Natural killer cell treated with Interleukin-12 subunit alpha and Interleukin-12 subunit beta and Interleukin-15 and Interleukin-18, amount 100 ng/mL, for 72 hours (primary cell): ENCODE measurements at regions not wholly inside any gene's neighbourhood (a gene's known extent, or its start where the extent isn't known, plus 50 kb on each side); places are given as distances from the start of the nearest gene placed in this dataset.

Experiments used
- ATAC-seq, 2 donors: fragments of 150-1000 bp; cut with Tn5 transposase in 1 of 2; sonication (Bioruptor Pico), chemical (Tn5 transposase) in 1 of 2; 2 replicates each; pipeline ENCODE4 v1.10.0; 2021
- DNase-seq: peaks from one replicate; pipeline ENCODE4 v3.0.0; 2022; ENCODE audit warnings: low spot score
- H3K27ac Mint-ChIP-seq, 2 donors: 1 replicate in 1 of 2; 2 replicates in 1 of 2; pipeline ENCODE4 v1.8.0; 2022; ENCODE audit warnings: mixed read lengths in 2 of 2, mild to moderate bottlenecking in 1 of 2, moderate library complexity in 1 of 2
- H3K27me3 Mint-ChIP-seq, 2 donors: 1 replicate in 1 of 2; 2 replicates in 1 of 2; pipeline ENCODE4 v1.8.0; 2022; ENCODE audit warnings: mixed read lengths in 2 of 2
- H3K36me3 Mint-ChIP-seq: one replicate; pipeline ENCODE4 v1.8.0; 2022; ENCODE audit warnings: mixed read lengths
- H3K4me1 Mint-ChIP-seq, 2 donors: 1 replicate in 1 of 2; 2 replicates in 1 of 2; pipeline ENCODE4 v1.8.0; 2022; ENCODE audit warnings: low read depth in 2 of 2, mixed read lengths in 2 of 2, mild to moderate bottlenecking in 1 of 2
- H3K4me3 Mint-ChIP-seq: one replicate; pipeline ENCODE4 v1.8.0; 2022; ENCODE audit warnings: mixed read lengths
- H3K9me3 Mint-ChIP-seq: 2 replicates; pipeline ENCODE4 v1.8.0; 2022; ENCODE audit warnings: mixed read lengths

DNA sequence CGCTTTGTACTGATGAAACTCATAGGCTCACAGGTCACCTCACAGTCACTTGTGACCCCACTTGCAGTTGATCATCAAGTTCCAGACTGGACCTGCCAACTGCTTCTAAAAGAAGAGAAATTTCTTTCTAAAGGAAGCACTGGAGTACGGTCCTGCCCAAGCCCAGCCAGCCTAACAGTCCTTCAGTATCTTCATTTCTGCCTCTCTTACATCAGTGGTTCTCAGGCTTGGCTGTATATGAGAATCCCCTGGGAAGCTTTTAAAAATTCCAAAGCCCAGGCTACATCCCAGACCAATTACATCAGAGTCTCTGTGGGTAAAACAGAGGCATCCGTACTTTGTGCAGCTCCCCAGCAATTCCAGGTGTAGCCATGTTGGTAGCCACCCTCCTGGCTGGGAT is 282.1 kb downstream of the NFIB start:
- no peaks in the 10 kb centered on the region for H3K4me1 Mint-ChIP-seq

DNA sequence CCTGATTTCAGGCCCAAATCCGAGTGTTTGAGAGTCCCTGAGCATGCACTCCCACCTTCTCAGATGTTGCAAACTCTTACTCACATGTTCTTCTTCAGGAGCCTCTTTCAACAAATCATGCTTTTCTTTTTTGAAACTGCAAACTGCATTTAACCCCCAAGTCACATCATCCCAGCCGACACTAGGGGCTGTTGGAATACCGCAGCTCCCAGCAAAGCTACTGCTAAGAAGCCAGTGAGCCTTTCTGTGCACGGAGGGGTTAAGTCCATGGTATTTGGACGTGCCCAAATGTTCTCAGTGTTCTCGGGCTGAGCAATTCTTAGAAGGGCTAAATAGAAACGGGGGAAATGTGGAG is 282.9 kb downstream of the NFIB start:
- ATAC-seq, result no peak
- Mint-ChIP-seq H3K27ac (no peak overlapping the region), H3K36me3 (no peaks in the 10 kb centered on the region), H3K9me3 (peaks cover 11% of the 10 kb centered on the region), H3K4me1 (no peaks in the 10 kb centered on the region), H3K4me3 (no peak overlapping the region), H3K27me3 (no peaks in the 10 kb centered on the region)
- DNase-seq, result no peak

More for the DNA sequence above, 282.1 kb downstream of the NFIB start:
- no peak for ATAC-seq
- H3K27ac Mint-ChIP-seq, result no peak overlapping the region
- no peak overlapping the region for H3K4me3 Mint-ChIP-seq
- peaks cover 7% of the 10 kb centered on the region for H3K9me3 Mint-ChIP-seq
- DNase-seq, result no peak
- no peaks in the 10 kb centered on the region for H3K36me3 Mint-ChIP-seq
- H3K27me3 Mint-ChIP-seq, result no peaks in the 10 kb centered on the region

DNA sequence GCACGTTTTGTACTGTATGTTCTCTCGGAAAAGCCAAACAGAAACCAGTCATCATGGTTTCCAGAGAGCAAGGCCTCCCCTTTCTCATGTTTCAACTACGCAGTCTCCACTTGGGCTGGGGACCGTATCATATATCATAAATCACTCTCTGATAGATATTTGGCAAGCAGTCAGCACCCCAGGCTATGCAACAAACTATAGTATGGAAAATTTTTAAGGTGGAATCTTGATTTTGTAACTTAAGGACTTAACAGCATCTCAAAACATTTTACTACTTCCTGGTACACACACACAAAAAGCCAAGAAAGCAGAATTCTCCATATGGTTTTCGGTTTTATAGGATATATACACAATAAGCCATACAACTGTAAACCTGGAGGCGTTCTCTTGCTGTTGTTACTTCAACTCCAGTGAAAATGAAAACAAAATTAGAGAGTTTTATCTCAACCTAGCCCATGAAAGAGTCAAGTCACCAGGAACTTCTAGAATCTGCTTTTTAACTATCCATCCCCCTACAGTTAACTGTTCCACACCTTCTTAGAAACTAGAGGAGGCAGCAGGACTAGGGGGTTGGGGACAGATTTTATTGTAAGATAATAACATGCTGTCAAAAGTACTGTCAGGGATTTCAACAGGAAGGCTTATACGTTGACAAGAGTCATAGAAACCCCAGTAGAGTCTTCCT is 283.4 kb downstream of the NFIB start:
- Mint-ChIP-seq H3K9me3 (peaks cover 13% of the 10 kb centered on the region), H3K4me3 (no peak overlapping the region), H3K27ac (no peak overlapping the region), H3K4me1 (no peaks in the 10 kb centered on the region), H3K36me3 (no peaks in the 10 kb centered on the region), H3K27me3 (no peaks in the 10 kb centered on the region)
- ATAC-seq (no peak), DNase-seq (no peak)

DNA sequence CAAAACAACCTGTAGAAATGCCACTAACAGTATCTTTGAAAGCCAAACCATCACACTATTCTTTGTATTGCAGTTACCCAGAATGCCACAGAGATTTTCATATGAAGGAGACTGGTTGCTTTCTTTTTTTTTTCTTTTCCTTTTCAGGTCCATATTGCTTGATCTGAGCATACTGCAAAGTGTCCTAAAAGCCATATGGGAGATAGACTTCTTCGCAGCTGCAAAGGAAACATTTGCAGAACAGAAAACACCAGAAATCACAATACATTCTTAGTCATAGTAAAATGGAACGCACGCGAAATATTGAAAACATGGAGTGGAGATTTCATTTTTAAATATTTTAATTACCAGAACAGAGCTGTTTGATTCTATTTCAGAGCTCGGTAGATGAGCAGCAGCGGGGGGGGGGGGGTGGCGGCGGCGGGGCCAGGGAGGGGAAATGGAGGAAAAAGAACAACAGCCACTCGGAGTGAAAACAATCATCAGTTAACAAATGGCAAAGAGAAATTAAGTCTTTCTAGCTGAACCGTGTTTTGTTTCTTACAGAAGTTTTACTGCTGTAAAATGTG is 284.1 kb downstream of the NFIB start:
- Mint-ChIP-seq H3K36me3 (no peaks in the 10 kb centered on the region), H3K27ac (no peak overlapping the region), H3K27me3 (no peaks in the 10 kb centered on the region), H3K4me1 (no peaks in the 10 kb centered on the region), H3K9me3 (peaks cover 14% of the 10 kb centered on the region), H3K4me3 (no peak overlapping the region)
- ATAC-seq (no peak), DNase-seq (no peak)

DNA sequence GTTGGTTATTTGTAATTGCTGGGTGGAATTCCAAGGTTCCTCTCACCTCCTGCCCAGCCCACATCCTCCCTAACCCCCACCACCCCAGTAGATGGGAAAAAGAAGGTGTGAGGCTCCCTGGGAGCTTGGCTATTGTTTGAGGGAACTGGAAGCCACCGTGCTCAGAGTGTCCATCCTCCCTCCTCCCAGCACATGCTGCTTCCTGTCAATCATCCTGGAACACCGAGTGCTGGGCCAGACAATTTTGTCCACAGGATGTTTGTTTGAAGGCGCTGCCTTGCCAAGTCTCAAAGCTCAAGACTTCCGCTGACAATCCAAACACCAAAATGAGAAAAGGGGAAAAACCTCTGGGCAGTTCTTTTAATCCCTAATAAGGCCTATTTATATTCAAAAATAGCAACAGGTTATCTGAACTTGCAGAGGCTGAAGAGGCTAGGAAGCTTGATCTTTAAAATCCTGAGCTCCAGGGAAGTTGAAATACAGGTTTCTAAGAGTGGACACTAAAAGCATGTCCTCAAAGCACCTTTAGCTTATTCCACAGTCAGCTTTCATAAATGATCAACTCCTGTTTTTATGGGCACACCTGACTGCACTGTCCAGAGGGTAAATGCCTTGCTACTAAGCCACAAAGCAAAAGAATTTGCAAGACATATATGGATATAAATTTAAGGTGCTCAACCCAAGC is 286.7 kb downstream of the NFIB start:
- ATAC-seq (no peak), DNase-seq (no peak)
- Mint-ChIP-seq H3K27ac (no peak overlapping the region), H3K27me3 (no peaks in the 10 kb centered on the region), H3K9me3 (peaks cover 19% of the 10 kb centered on the region), H3K4me1 (no peaks in the 10 kb centered on the region), H3K36me3 (peaks cover 5% of the 10 kb centered on the region), H3K4me3 (no peak overlapping the region)

DNA sequence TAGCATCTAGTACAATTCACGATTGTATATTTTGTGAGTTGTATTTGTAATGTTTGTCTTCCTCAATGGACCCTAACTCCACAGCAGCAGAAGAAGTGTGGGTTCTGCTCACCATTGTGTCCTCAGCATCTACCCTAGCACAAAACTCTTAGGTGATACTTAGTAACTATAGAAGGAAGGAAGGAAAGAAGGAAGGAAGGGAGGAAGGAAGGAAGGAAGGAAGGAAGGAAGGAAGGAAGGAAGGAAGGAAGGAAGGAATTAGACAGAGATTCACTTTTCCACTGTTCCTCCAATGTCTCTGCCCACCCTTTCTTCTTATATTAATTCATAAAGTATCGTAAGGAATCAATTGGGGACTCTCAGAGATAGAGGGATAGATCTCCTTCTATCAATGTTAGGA is 288.2 kb downstream of the NFIB start:
- DNase-seq (no peak), ATAC-seq (no peak)
- Mint-ChIP-seq H3K27ac (no peak overlapping the region), H3K9me3 (peaks cover 17% of the 10 kb centered on the region), H3K4me3 (no peak overlapping the region), H3K4me1 (no peaks in the 10 kb centered on the region), H3K36me3 (peaks cover 5% of the 10 kb centered on the region), H3K27me3 (no peaks in the 10 kb centered on the region)

DNA sequence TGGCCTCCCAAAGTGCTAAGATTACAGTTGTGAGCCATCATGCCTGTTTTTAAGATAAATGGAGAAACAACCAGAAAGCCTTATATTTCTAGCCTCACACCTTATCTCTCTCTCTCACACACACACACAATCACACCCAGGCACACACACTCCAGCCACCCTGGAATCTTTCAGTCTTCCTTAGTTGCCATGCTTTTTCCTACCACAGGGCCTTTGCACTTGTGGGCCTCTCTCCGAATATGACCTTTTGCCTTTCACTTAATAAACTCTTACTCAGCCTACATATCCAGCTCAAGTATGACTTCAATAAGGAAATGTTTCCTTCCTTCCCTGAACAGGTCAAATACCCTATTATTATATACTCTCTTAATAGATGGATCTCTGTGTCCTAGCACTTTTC is 290.7 kb downstream of the NFIB start:
- peaks cover 5% of the 10 kb centered on the region for H3K36me3 Mint-ChIP-seq
- DNase-seq (no peak), ATAC-seq (no peak)
- H3K4me1 Mint-ChIP-seq, result no peaks in the 10 kb centered on the region
- no peak overlapping the region for H3K4me3 Mint-ChIP-seq
- no peak overlapping the region for H3K27ac Mint-ChIP-seq
- no peaks in the 10 kb centered on the region for H3K27me3 Mint-ChIP-seq
- H3K9me3 Mint-ChIP-seq, result peaks cover 22% of the 10 kb centered on the region

DNA sequence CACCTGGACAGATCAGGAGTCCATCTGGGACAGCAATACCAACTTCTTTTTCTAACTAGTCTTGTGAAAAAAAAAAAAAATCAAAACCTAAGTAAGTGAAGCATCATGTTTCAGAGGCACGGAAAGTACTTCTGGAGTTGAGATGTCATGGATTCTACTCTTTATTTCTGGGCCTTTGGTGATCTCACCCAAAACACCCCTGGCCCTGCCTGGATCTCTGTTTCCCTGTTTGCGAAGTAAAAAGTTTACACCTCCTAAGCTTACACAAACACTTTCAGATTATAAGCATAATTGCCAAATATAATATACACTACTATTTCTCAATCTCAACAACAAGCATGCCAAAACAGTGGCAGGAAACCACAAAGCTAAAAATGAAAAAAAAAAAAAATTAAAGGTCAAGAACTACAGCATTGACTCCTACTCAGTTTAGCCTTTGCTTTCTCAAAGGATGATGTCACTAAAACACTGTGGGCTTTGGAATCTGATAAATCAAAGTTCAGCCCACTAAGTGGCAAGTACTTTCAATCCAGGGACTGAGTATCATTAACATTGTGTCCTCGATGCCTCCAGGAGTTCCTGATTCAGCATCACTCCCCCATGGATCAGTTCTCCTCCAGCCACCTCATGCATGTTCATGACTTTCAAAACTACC is 291.9 kb downstream of the NFIB start:
- no peak for DNase-seq
- Mint-ChIP-seq H3K27me3 (no peaks in the 10 kb centered on the region), H3K27ac (no peak overlapping the region), H3K4me1 (no peaks in the 10 kb centered on the region), H3K36me3 (peaks cover 5% of the 10 kb centered on the region), H3K4me3 (no peak overlapping the region), H3K9me3 (peaks cover 22% of the 10 kb centered on the region)
- ATAC-seq, result no peak

DNA sequence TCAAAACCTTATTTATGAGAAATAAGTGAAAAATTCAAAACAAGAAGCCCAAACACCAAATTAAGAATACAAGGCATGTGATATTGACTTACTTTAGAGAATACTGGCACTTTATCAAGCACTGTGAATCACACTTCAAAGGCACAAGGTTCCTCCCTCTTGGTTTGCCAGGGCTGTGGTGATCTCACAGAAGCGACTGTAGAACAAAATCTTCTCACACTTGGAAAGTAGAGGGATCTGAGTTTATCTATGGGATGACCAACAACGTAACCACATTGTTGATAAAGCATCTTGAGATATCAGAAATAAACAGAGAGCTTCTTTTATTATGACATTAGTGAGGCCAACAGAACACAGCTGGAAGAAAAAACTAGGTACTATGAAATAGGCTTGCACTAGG is 295.9 kb downstream of the NFIB start:
- Mint-ChIP-seq H3K27ac (no peak overlapping the region), H3K36me3 (no peaks in the 10 kb centered on the region), H3K4me1 (no peaks in the 10 kb centered on the region), H3K9me3 (peaks cover 22% of the 10 kb centered on the region), H3K27me3 (no peaks in the 10 kb centered on the region), H3K4me3 (no peak overlapping the region)
- DNase-seq (no peak), ATAC-seq (no peak)

DNA sequence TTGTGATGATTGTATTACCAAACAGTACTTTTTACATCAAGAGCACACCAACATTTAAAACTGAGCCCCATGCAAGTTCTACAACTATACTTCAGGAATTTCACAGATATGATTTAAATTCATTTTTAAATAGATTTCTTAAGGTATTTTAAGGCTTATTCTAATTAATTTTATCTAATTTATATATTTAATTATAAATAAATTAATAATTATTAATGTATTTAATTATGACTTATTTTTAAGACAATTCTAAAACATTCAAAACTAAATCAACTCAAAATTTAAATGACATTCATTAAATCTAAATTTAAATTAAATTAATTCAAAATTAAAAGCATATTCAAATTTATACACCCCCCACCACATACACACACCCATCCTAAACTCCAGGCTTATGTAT is 299.2 kb downstream of the NFIB start:
- Mint-ChIP-seq H3K27me3 (no peaks in the 10 kb centered on the region), H3K27ac (no peak overlapping the region), H3K9me3 (peaks cover 21% of the 10 kb centered on the region), H3K36me3 (no peaks in the 10 kb centered on the region), H3K4me3 (no peak overlapping the region), H3K4me1 (no peaks in the 10 kb centered on the region)
- DNase-seq (no peak), ATAC-seq (no peak)

DNA sequence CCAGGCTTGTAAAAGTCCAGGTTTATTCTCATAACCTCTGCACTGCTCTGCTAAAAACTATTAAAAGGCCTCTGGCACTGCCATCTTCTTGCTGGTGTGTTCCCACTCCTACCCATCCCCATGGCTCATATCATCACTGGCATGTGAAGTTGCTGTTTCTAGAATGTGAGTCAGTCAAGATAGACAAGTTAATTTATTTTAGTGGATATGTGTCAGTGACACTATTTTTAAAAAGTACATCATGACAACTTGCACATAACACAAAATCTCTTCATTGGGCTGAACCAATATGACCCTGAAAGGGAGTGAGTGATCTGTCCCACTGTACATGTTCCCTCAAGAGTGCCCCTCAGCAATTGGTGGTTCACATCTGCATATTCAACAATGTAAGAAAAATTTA is 299.7 kb downstream of the NFIB start:
- H3K9me3 Mint-ChIP-seq, result peaks cover 22% of the 10 kb centered on the region
- no peak for ATAC-seq
- H3K27me3 Mint-ChIP-seq, result no peaks in the 10 kb centered on the region
- H3K4me3 Mint-ChIP-seq, result no peak overlapping the region
- H3K4me1 Mint-ChIP-seq, result no peaks in the 10 kb centered on the region
- H3K27ac Mint-ChIP-seq, result no peak overlapping the region
- H3K36me3 Mint-ChIP-seq, result no peaks in the 10 kb centered on the region
- no peak for DNase-seq

DNA sequence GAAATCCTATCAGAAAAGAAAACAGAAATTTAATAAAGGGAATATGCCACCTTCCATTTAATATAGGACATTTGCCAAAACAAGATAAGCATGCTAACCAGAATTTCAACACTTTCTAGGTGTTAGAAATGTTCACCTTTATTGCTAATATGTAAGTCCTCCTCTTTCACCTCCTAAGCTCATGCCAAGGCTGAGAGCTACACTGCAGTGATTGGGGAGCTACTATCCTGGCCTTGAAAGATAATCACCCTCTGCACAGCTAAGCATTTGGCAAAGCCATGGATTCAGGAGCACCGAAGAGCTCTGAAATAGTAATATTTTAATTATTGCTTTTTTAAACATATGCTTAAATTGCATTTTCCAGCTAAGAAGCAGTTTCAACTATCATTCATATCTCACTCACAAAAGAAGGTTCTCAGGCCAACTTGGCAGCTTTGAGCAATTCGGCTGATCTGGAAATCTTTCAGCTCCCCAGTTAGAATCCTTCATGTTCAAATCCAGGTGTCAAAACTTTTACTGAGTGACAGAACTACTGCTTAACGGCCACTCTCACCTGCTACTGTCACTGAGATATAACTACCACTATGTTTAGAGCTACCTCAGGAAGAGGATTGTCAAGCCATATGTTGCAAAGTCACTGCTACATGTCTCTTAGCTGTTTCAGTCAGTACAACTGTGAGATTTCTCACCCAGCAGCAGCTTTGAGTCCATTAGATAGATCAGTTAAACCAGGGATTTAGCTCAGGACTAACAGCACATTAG is 302.0 kb downstream of the NFIB start:
- no peak for ATAC-seq
- Mint-ChIP-seq H3K9me3 (peaks cover 20% of the 10 kb centered on the region), H3K4me3 (no peak overlapping the region), H3K27me3 (no peaks in the 10 kb centered on the region), H3K36me3 (no peaks in the 10 kb centered on the region), H3K27ac (no peak overlapping the region), H3K4me1 (no peaks in the 10 kb centered on the region)
- DNase-seq, result no peak

DNA sequence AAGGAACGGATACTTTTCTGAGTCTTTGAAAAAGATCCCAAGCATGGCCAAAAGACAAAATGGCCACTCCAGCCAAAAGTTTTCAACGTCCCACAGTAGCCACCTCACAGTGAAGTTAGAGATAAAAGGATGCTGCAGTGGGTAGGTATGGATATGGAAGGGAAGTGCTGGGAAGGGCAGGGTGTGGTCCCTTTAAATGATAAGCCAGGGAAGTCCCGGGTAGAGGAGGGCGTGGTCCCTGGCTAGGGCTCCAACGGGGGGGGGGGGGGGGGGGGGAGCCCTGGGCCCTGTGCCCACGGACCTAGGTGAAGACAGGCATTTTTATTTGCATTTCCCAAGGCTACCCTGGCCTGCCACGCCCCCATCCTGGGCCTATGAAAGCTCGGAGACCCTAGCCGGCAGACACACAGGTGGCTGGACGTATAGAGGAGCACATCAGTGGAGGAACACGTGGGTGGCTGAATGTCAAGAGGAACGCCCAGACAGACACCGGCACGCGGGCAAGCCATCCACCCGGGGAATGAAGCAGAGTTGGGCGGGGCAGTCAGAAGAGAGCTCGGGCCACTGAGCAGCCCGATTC is 306.7 kb downstream of the NFIB start:
- H3K27ac Mint-ChIP-seq, result no peak overlapping the region
- ATAC-seq (no peak), DNase-seq (no peak)
- H3K4me3 Mint-ChIP-seq, result no peak overlapping the region
- no peaks in the 10 kb centered on the region for H3K4me1 Mint-ChIP-seq
- no peaks in the 10 kb centered on the region for H3K27me3 Mint-ChIP-seq
- H3K36me3 Mint-ChIP-seq, result no peaks in the 10 kb centered on the region
- H3K9me3 Mint-ChIP-seq, result peaks cover 15% of the 10 kb centered on the region
